ENCODE measurements at regions not wholly inside any gene's neighbourhood (a gene's known extent, or its start where the extent isn't known, plus 50 kb on each side); places are given as distances from the start of the nearest gene placed in this dataset.

- peak in 1 of 2 experiments; percentile 35; a peak in 1 of 4 replicates for TF ChIP-seq REST (IDR thresholded peaks at IDR 0.05; ENCODE audit: insufficient read depth in 1 of 2, low read depth in 2 of 2, low read length in 2 of 2)
- TF ChIP-seq TAF1 (IDR thresholded peaks at IDR 0.05; ENCODE audit: borderline replicate concordance, insufficient read depth, low read length), result no peak
- TF ChIP-seq SIN3A (IDR thresholded peaks at IDR 0.05; ENCODE audit: borderline replicate concordance, insufficient read depth, low read length), result no peak
- no peak for TF ChIP-seq FOXP2 (optimal IDR thresholded peaks at IDR 0.05; ENCODE audit: borderline replicate concordance, extremely low read depth, extremely low read length, insufficient read depth)
- no peak for TF ChIP-seq POLR2AphosphoS5 (IDR thresholded peaks at IDR 0.05; ENCODE audit: low read depth, low read length)
Measured at GRCh38 chr17:72270273-72270924, 149.6 kb downstream of the SOX9 start.

GRCh38 chr17:72271603-72272002 lies 150.8 kb downstream of the SOX9 start:
- TF ChIP-seq REST (IDR thresholded peaks at IDR 0.05; ENCODE audit: insufficient read depth in 1 of 2, low read depth in 2 of 2, low read length in 2 of 2), result no peak
- TF ChIP-seq FOXP2 (optimal IDR thresholded peaks at IDR 0.05; ENCODE audit: borderline replicate concordance, extremely low read depth, extremely low read length, insufficient read depth), result no peak
- no peak for TF ChIP-seq SIN3A (IDR thresholded peaks at IDR 0.05; ENCODE audit: borderline replicate concordance, insufficient read depth, low read length)
- no peak for TF ChIP-seq POLR2AphosphoS5 (IDR thresholded peaks at IDR 0.05; ENCODE audit: low read depth, low read length)
- no peak for TF ChIP-seq TAF1 (IDR thresholded peaks at IDR 0.05; ENCODE audit: borderline replicate concordance, insufficient read depth, low read length)

GRCh38 chr17:72273289-72274056 lies 152.7 kb downstream of the SOX9 start:
- TF ChIP-seq REST (IDR thresholded peaks at IDR 0.05; ENCODE audit: insufficient read depth in 1 of 2, low read depth in 2 of 2, low read length in 2 of 2) (no peak), POLR2AphosphoS5 (IDR thresholded peaks at IDR 0.05; ENCODE audit: low read depth, low read length) (no peak), TAF1 (IDR thresholded peaks at IDR 0.05; ENCODE audit: borderline replicate concordance, insufficient read depth, low read length) (no peak), SIN3A (IDR thresholded peaks at IDR 0.05; ENCODE audit: borderline replicate concordance, insufficient read depth, low read length) (no peak)

- TF ChIP-seq TAF1 (IDR thresholded peaks at IDR 0.05; ENCODE audit: borderline replicate concordance, insufficient read depth, low read length) (no peak), POLR2AphosphoS5 (IDR thresholded peaks at IDR 0.05; ENCODE audit: low read depth, low read length) (no peak), SIN3A (IDR thresholded peaks at IDR 0.05; ENCODE audit: borderline replicate concordance, insufficient read depth, low read length) (no peak), REST (IDR thresholded peaks at IDR 0.05; ENCODE audit: insufficient read depth in 1 of 2, low read depth in 2 of 2, low read length in 2 of 2) (no peak), FOXP2 (optimal IDR thresholded peaks at IDR 0.05; ENCODE audit: borderline replicate concordance, extremely low read depth, extremely low read length, insufficient read depth) (no peak)
Measured at GRCh38 chr17:72274614-72275013, 153.8 kb downstream of the SOX9 start.

All from PFSK-1 (cell line).